GM13977 (cell line): ENCODE measurements at regions not wholly inside any gene's neighbourhood (a gene's known extent, or its start where the extent isn't known, plus 50 kb on each side); places are given as distances from the start of the nearest gene placed in this dataset.
"Not testable (repeated sequence)": the region's sequence is repeated elsewhere in the genome, so short reads cannot be mapped to it uniquely, and the experiment has no call there.

Experiments
- DNase-seq: peaks from one replicate; pipeline ENCODE4 v3.0.0; 2012; ENCODE audit warnings: low spot score
- CTCF ChIP-seq: IDR thresholded peaks from 2 replicates; pipeline ENCODE4 v1.5.1; 2012; ENCODE audit warnings: mild to moderate bottlenecking, control low read depth; ENCODE audit not compliant: insufficient read depth; ENCODE audit errors: extremely low read depth, missing control alignments
- in situ Hi-C: fragments of 300-500 bp; cut with MboI; formaldehyde crosslinking; loops from one replicate; pipeline ENCODE4 v1.12.0; 2022; ENCODE audit warnings: low sequenced_read_pairs, low pct_unique_long_range_greater_than_20kb, mixed read lengths, inconsistent platforms; ENCODE audit not compliant: unreplicated experiment

GRCh38 chrX:9293903-9294302 lies 171.0 kb upstream of the TBL1X start:
- in situ Hi-C loops, result no loop called here
- no peak for TF ChIP-seq CTCF
- no peak for DNase-seq

GRCh38 chrX:9295551-9295950 lies 169.3 kb upstream of the TBL1X start:
- in situ Hi-C loops, result no loop called here
- DNase-seq, result no peak
- no peak for TF ChIP-seq CTCF

- no peak for DNase-seq
- no peak for TF ChIP-seq CTCF
- in situ Hi-C loops, result no loop called here
Measured at GRCh38 chrX:9298221-9298620, 166.6 kb upstream of the TBL1X start.

- DNase-seq, in situ Hi-C loops: not testable (repeated sequence)
Measured at GRCh38 chrX:9299681-9300080, 165.2 kb upstream of the TBL1X start.

- DNase-seq, result no peak
- TF ChIP-seq CTCF, result no peak
- in situ Hi-C loops, result no loop called here
Measured at GRCh38 chrX:9301836-9302235, 163.0 kb upstream of the TBL1X start.

- DNase-seq, result no peak
- in situ Hi-C loops, result no loop called here
- no peak for TF ChIP-seq CTCF
Measured at GRCh38 chrX:9302381-9302780, 162.5 kb upstream of the TBL1X start.

- DNase-seq, result no peak
- no peak for TF ChIP-seq CTCF
- in situ Hi-C loops, result no loop called here
Measured at GRCh38 chrX:9308426-9308825, 156.4 kb upstream of the TBL1X start.
